GM10248 (cell line): ENCODE measurements at regions not wholly inside any gene's neighbourhood (a gene's known extent, or its start where the extent isn't known, plus 50 kb on each side); places are given as distances from the start of the nearest gene placed in this dataset.

Experiments
- CTCF ChIA-PET: fragments of 300-600 bp; sonication (Branson Sonifier 250); formaldehyde crosslinking; extraction: SDS; loops from one replicate; lab custom pipeline; 2021; ENCODE audit warnings: antibody characterized with exemption; lab: Yijun Ruan, JAX
- POLR2A ChIA-PET: fragments of 350-650 bp; sonication (Branson Sonifier 250); formaldehyde crosslinking; extraction: SDS; loops from one replicate; lab custom pipeline; 2020; ENCODE audit warnings: antibody characterized with exemption; lab: Yijun Ruan, JAX
- DNase-seq: peaks from one replicate; pipeline ENCODE4 v3.0.0; 2012; ENCODE audit errors: extremely low spot score
- TF ChIP-seq, protein P1 (sequence below): IDR thresholded peaks from 2 replicates; pipeline ENCODE4 v1.5.1; 2012; ENCODE audit warnings: mild to moderate bottlenecking, low read depth; ENCODE audit errors: extremely low read depth, missing control alignments, control extremely low read depth

DNA sequence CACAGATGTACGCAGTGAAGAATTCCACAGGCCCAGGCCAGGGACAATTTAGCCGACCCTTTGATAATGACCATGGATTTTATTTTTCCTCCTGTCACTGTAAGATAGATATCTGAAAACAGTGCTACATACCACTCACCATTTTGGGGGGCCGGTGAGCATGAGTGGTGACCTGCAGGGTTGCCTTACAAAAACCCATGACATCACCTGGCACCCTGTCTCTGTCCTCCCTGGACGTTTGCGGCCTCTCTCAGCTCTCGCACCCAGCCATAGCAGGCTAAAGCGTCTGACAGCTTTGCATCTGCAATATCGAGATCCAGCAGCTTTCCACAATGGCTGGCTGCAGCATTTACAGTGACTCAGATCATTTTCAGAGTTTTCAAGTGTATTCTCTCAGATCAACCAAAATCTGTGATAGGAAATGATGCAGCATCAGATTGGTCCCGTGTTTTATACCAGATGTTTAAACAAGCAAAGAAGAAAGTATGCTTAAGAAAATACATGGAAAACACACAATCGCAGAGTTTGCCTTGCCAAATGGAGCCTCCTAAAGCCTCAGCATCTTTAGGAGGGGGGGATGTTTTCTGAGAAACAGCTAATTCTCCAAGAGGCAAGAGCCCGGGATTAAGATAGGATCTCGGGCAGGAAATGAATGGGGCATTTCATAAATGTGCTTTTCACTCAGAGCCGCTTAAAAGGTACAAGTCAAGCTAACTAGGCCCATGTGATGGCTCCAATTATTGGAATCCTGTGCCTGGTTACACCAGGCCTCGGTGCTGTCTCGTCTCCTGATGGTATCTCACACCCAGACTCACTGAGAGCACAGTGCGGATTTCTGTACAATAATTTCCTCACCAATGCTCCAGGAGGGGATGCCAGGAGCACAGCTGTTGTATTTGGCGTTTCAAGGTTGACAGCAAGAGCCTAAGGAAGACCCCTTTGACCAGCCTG, 257.3 kb downstream of the XXYLT1 start:
- CTCF ChIA-PET, result interaction anchor here (1.4 kb wide), 1 partner anchor 18 kb away, joined by 4 read pairs; no protein-coding TSS in a partner anchor
- POLR2A ChIA-PET, result no interaction called here
- TF ChIP-seq, protein P1, sequence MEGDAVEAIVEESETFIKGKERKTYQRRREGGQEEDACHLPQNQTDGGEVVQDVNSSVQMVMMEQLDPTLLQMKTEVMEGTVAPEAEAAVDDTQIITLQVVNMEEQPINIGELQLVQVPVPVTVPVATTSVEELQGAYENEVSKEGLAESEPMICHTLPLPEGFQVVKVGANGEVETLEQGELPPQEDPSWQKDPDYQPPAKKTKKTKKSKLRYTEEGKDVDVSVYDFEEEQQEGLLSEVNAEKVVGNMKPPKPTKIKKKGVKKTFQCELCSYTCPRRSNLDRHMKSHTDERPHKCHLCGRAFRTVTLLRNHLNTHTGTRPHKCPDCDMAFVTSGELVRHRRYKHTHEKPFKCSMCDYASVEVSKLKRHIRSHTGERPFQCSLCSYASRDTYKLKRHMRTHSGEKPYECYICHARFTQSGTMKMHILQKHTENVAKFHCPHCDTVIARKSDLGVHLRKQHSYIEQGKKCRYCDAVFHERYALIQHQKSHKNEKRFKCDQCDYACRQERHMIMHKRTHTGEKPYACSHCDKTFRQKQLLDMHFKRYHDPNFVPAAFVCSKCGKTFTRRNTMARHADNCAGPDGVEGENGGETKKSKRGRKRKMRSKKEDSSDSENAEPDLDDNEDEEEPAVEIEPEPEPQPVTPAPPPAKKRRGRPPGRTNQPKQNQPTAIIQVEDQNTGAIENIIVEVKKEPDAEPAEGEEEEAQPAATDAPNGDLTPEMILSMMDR, result no peak
- no peak for DNase-seq

DNA sequence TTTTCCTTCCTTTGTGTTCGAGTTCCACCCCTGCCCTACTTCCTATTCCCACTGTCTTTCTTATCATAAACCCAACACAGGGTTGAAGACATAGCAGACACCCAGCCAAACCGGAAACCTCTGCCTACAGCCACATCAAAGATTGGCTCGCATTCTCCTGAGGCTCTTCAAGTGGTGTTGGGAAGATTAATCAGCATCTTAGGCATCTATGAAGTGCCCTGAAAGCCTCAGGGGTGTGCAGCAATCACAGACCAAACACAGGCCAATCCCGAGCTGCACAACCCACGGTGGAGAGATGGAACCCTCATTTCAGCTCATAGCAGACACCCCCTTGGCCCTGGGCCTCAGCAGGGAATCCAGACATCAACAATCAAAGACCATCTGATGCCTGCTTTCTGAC, 255.9 kb downstream of the XXYLT1 start:
- TF ChIP-seq, protein P1, result no peak
- CTCF ChIA-PET, result interaction anchor here (1.1 to 1.4 kb wide), 4 partner anchors 12 to 92 kb away, joined by 3 to 4 read pairs (median 3); no protein-coding TSS in a partner anchor
- DNase-seq, result no peak
- POLR2A ChIA-PET, result no interaction called here

DNA sequence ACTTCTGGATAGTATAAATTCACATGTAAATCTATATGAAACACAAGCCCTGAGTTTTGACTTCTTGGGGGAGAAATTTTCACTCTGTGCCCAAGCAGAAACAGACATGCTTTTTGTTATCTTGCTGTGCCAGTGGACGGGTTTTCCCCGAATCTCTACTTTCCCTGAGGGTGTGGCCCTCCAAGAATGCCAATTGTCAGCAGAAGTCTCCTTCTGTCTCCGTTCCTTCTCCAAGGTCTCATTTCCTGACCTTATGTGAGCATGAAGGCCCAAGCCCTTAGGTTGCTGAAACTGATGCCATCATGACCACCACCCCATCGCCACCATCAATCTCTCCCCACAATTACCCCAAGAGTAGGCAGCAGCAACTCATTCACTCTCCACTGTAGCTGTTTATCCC, 253.8 kb downstream of the XXYLT1 start:
- CTCF ChIA-PET, result no interaction called here

More for the DNA sequence above, 253.8 kb downstream of the XXYLT1 start:
- POLR2A ChIA-PET, result no interaction called here
- DNase-seq, result no peak
- TF ChIP-seq, protein P1, result no peak
